ENCODE measurements at regions not wholly inside any gene's neighbourhood (a gene's known extent, or its start where the extent isn't known, plus 50 kb on each side); places are given as distances from the start of the nearest gene placed in this dataset.

DNA sequence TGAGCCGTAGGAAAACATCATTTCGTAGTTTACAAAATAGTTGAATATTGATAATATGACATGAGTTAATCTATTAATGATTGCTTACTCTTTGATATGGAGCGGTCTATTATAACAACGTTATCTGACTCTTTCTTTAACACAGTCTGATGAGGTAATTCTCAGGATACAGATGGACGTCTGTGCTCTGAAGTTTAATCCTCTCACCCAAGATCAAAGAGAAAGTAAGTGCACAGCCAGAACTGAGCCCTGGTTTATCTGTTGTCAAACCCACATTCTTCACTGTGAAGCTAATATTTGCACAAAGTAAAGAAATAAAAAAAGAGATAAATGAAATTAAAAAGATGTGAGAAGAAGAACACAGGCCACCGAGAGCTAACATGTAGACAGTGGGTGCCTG, 190.9 kb upstream of the COPS8 start:
- TF ChIP-seq, protein P1, sequence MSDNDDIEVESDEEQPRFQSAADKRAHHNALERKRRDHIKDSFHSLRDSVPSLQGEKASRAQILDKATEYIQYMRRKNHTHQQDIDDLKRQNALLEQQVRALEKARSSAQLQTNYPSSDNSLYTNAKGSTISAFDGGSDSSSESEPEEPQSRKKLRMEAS (IDR thresholded peaks at IDR 0.05), result no peak
- TF ChIP-seq TAF1 (IDR thresholded peaks at IDR 0.05; ENCODE audit: low read depth) (no peak), FOXM1 (IDR thresholded peaks at IDR 0.05; ENCODE audit: borderline replicate concordance, low read depth) (no peak), RAD21 (IDR thresholded peaks at IDR 0.05; ENCODE audit: low read depth) (no peak), YY1 (IDR thresholded peaks at IDR 0.05; ENCODE audit: low read depth) (no peak), NFIC (IDR thresholded peaks at IDR 0.05) (no peak), CEBPB (IDR thresholded peaks at IDR 0.05) (no peak), CREB1 (IDR thresholded peaks at IDR 0.05; ENCODE audit: low read depth) (no peak), TEAD4 (IDR thresholded peaks at IDR 0.05) (no peak), TCF12 (IDR thresholded peaks at IDR 0.05; ENCODE audit: low read depth) (no peak), EP300 (IDR thresholded peaks at IDR 0.05; ENCODE audit: borderline replicate concordance) (no peak), ZBTB7A (IDR thresholded peaks at IDR 0.05; ENCODE audit: low read depth) (no peak)
- TF ChIP-seq, protein P2, sequence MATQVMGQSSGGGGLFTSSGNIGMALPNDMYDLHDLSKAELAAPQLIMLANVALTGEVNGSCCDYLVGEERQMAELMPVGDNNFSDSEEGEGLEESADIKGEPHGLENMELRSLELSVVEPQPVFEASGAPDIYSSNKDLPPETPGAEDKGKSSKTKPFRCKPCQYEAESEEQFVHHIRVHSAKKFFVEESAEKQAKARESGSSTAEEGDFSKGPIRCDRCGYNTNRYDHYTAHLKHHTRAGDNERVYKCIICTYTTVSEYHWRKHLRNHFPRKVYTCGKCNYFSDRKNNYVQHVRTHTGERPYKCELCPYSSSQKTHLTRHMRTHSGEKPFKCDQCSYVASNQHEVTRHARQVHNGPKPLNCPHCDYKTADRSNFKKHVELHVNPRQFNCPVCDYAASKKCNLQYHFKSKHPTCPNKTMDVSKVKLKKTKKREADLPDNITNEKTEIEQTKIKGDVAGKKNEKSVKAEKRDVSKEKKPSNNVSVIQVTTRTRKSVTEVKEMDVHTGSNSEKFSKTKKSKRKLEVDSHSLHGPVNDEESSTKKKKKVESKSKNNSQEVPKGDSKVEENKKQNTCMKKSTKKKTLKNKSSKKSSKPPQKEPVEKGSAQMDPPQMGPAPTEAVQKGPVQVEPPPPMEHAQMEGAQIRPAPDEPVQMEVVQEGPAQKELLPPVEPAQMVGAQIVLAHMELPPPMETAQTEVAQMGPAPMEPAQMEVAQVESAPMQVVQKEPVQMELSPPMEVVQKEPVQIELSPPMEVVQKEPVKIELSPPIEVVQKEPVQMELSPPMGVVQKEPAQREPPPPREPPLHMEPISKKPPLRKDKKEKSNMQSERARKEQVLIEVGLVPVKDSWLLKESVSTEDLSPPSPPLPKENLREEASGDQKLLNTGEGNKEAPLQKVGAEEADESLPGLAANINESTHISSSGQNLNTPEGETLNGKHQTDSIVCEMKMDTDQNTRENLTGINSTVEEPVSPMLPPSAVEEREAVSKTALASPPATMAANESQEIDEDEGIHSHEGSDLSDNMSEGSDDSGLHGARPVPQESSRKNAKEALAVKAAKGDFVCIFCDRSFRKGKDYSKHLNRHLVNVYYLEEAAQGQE (IDR thresholded peaks at IDR 0.05; ENCODE audit: low read depth), result no peak

DNA sequence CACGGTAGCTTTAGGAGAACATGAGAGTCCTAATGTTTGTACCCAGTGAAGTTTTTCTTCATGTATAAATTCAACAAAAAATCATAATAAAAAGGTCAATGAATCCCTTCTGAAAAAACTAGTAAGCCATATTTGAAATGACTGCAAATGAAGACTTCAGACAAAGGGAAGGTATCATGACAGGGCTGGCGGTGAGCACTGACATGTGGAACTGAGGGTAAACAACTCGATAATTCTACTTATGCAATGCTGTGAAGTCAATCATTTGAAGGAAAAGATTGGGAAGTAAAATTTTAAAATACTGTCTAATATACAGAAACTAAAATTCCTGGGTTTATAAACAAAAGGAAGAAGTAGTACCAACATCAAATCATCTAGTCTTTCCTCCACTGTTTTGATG, 190.2 kb upstream of the COPS8 start:
- no peak for TF ChIP-seq YY1 (IDR thresholded peaks at IDR 0.05; ENCODE audit: low read depth)
- no peak for TF ChIP-seq NFIC (IDR thresholded peaks at IDR 0.05)
- no peak for TF ChIP-seq CEBPB (IDR thresholded peaks at IDR 0.05)
- TF ChIP-seq EGR1 (IDR thresholded peaks at IDR 0.05), result no peak
- TF ChIP-seq TAF1 (IDR thresholded peaks at IDR 0.05; ENCODE audit: low read depth), result no peak
- TF ChIP-seq CREB1 (IDR thresholded peaks at IDR 0.05; ENCODE audit: low read depth), result no peak
- TF ChIP-seq, protein P3, sequence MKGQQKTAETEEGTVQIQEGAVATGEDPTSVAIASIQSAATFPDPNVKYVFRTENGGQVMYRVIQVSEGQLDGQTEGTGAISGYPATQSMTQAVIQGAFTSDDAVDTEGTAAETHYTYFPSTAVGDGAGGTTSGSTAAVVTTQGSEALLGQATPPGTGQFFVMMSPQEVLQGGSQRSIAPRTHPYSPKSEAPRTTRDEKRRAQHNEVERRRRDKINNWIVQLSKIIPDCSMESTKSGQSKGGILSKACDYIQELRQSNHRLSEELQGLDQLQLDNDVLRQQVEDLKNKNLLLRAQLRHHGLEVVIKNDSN (IDR thresholded peaks at IDR 0.05), result no peak
- TF ChIP-seq TCF12 (IDR thresholded peaks at IDR 0.05; ENCODE audit: low read depth), result no peak

DNA sequence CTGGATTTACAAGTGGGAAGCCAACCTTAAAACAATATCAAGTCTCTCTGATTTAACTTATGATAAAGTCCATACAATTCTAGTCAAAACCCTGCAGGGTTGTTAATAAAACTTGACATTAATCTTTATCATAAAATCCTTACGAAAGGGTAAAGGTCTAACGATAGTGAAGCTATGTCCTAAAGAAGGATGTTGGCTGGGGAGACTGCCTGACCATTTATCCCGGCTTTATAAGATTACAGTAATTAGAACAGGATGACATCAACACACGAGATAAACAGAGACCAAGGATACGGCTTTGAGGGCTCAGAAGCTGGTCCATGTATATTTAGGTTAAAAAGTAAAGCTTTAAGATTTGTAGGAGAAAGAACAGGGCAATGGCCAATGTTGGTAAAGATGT, 189.0 kb upstream of the COPS8 start:
- TF ChIP-seq TAF1 (IDR thresholded peaks at IDR 0.05; ENCODE audit: low read depth) (no peak), RAD21 (IDR thresholded peaks at IDR 0.05; ENCODE audit: low read depth) (no peak), NFIC (IDR thresholded peaks at IDR 0.05) (no peak), TCF12 (IDR thresholded peaks at IDR 0.05; ENCODE audit: low read depth) (no peak), FOXM1 (IDR thresholded peaks at IDR 0.05; ENCODE audit: borderline replicate concordance, low read depth) (no peak), YY1 (IDR thresholded peaks at IDR 0.05; ENCODE audit: low read depth) (no peak), CREB1 (IDR thresholded peaks at IDR 0.05; ENCODE audit: low read depth) (no peak), EP300 (IDR thresholded peaks at IDR 0.05; ENCODE audit: borderline replicate concordance) (no peak), CEBPB (IDR thresholded peaks at IDR 0.05) (no peak), TEAD4 (IDR thresholded peaks at IDR 0.05) (no peak), ZBTB7A (IDR thresholded peaks at IDR 0.05; ENCODE audit: low read depth) (no peak), EGR1 (IDR thresholded peaks at IDR 0.05) (no peak)
- TF ChIP-seq, protein P2 (IDR thresholded peaks at IDR 0.05; ENCODE audit: low read depth), result no peak
- TF ChIP-seq, protein P3 (IDR thresholded peaks at IDR 0.05), result no peak
- TF ChIP-seq, protein P1 (IDR thresholded peaks at IDR 0.05), result no peak

DNA sequence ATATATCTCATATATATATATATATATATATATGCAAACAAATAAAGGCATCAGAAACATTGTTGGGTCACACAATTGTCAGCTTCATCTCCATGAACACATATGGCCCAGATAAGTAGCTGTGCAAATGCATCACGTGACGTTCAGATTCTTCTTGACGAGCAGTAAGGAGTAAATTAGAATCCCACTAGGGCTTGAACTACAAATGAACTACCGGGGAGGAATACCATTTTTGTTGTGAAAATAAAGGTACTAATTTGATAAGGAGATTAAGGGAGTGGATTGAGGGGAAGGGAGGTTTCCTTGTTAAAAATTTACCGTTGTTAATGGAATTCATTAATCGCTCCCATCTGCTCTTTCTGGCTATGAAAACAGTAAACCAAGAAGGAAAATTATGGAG, 186.5 kb upstream of the COPS8 start:
- no peak for TF ChIP-seq CREB1 (IDR thresholded peaks at IDR 0.05; ENCODE audit: low read depth)
- TF ChIP-seq NFIC (IDR thresholded peaks at IDR 0.05), result no peak
- no peak for TF ChIP-seq FOXM1 (IDR thresholded peaks at IDR 0.05; ENCODE audit: borderline replicate concordance, low read depth)
- TF ChIP-seq YY1 (IDR thresholded peaks at IDR 0.05; ENCODE audit: low read depth), result no peak
- no peak for TF ChIP-seq TEAD4 (IDR thresholded peaks at IDR 0.05)
- no peak for TF ChIP-seq CEBPB (IDR thresholded peaks at IDR 0.05)
- TF ChIP-seq, protein P3 (IDR thresholded peaks at IDR 0.05), result no peak
- no peak for TF ChIP-seq EGR1 (IDR thresholded peaks at IDR 0.05)
- no peak for TF ChIP-seq TAF1 (IDR thresholded peaks at IDR 0.05; ENCODE audit: low read depth)

DNA sequence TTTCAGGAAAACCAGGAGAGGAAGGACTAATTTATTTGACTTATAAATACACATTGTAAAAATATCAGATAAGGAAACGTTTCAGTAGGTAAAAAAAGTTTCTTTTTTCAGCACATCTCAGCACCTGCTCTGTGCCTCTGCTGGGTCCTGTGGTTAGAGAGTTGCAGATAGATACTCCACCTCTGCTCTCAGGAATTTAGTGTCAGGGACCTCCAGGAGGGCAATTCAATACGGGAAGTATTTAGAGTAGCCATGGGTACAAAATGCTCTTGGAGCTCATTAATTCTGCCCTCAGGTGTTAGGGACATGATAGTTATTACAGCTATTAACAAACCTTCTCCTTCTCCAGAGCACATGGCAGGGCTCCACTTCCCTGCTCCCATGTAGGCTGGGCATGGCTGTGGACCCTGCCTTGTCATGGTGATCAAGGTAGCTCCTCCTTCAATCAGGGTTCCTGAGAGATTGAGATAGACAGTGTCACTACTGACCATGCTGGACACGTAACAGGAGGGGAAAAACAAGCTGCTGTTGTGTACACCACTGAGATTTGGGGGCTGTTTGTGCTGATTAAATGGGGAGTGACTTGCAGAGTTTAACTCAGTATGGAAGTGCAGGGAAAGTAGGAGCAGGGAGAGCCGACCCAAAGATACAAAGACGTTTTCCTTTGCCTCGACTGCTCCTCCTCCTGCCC, 185.6 kb upstream of the COPS8 start:
- TF ChIP-seq, protein P1 (IDR thresholded peaks at IDR 0.05), result no peak
- no peak for TF ChIP-seq TEAD4 (IDR thresholded peaks at IDR 0.05)
- TF ChIP-seq, protein P3 (IDR thresholded peaks at IDR 0.05), result no peak
- no peak for TF ChIP-seq EGR1 (IDR thresholded peaks at IDR 0.05)
- no peak for TF ChIP-seq ZBTB7A (IDR thresholded peaks at IDR 0.05; ENCODE audit: low read depth)
- TF ChIP-seq FOXM1 (IDR thresholded peaks at IDR 0.05; ENCODE audit: borderline replicate concordance, low read depth), result no peak

Measured in Ishikawa (cell line).